CD14-positive monocyte (primary cell): ENCODE measurements at regions not wholly inside any gene's neighbourhood (a gene's known extent, or its start where the extent isn't known, plus 50 kb on each side); places are given as distances from the start of the nearest gene placed in this dataset.
A peak's percentile ranks its signal among the peaks of the same experiment; 100 is the strongest.

ENCODE experiments used
- DNase-seq, 3 donors: peaks; one replicate each; pipeline ENCODE4 v3.0.0-alpha.2; 2011 to 2022
- H2AFZ ChIP-seq: 2 replicates; pipeline ENCODE4 v1.6.0; 2012; ENCODE audit warnings: mild to moderate bottlenecking, low read depth, low read length, inconsistent platforms; ENCODE audit not compliant: insufficient read depth, poor library complexity, severe bottlenecking
- H3K27ac ChIP-seq, 2 donors: 1 replicate in 1 of 2; 2 replicates in 1 of 2; pipeline ENCODE4 v1.5.1; 2012 to 2013; ENCODE audit warnings: low read length in 2 of 2, control low read depth in 1 of 2, inconsistent platforms in 1 of 2, low read depth in 1 of 2, mild to moderate bottlenecking in 1 of 2
- H3K27me3 ChIP-seq, 2 donors: one replicate each; pipeline versions ENCODE4 v1.6.0 to v1.6.1; 2011 to 2013; ENCODE audit warnings: low read length in 2 of 2; ENCODE audit not compliant: control insufficient read depth in 2 of 2, insufficient read depth in 2 of 2
- H3K36me3 ChIP-seq, 2 donors: replicated peaks in 1 of 2; 1 replicate in 1 of 2; 2 replicates in 1 of 2; pipeline versions ENCODE4 v1.5.1 to v1.6.1; 2012 to 2013; ENCODE audit warnings: low read length in 2 of 2, control low read depth in 1 of 2, inconsistent platforms in 1 of 2, mild to moderate bottlenecking in 1 of 2; ENCODE audit not compliant: insufficient read depth in 2 of 2, control insufficient read depth in 1 of 2
- H3K4me1 ChIP-seq, 2 donors: 1 replicate in 1 of 2; 2 replicates in 1 of 2; pipeline versions ENCODE4 v1.5.1 to v1.6.1; 2012 to 2013; ENCODE audit warnings: low read length in 2 of 2, control low read depth in 1 of 2, inconsistent platforms in 1 of 2, mild to moderate bottlenecking in 1 of 2, moderate library complexity in 1 of 2; ENCODE audit not compliant: insufficient read depth in 2 of 2, control insufficient read depth in 1 of 2
- H3K4me2 ChIP-seq: replicated peaks from 2 replicates; pipeline ENCODE3; 2012; ENCODE audit warnings: low read length, moderate library complexity, mild to moderate bottlenecking; ENCODE audit not compliant: poor library complexity, severe bottlenecking; ENCODE audit errors: extremely low read depth
- H3K4me3 ChIP-seq, 3 experiments: fragments of 200-600 bp in 1 of 3; sonication (generic) in 1 of 3; replicated peaks in 1 of 3; 1 replicate in 2 of 3; 2 replicates in 1 of 3; pipeline ENCODE4 v1.5.1; 2011 to 2013; ENCODE audit warnings: low read length in 3 of 3, mild to moderate bottlenecking in 3 of 3, control low read depth in 2 of 3, low read depth in 2 of 3, inconsistent platforms in 1 of 3, moderate library complexity in 1 of 3
- H3K79me2 ChIP-seq: 2 replicates; pipeline ENCODE4 v1.6.0; 2012; ENCODE audit warnings: mild to moderate bottlenecking, control low read depth, inconsistent platforms, low read length, moderate library complexity; ENCODE audit not compliant: insufficient read depth
- H3K9ac ChIP-seq: 2 replicates; pipeline ENCODE4 v1.6.0; 2017; ENCODE audit warnings: low read length, mild to moderate bottlenecking; ENCODE audit not compliant: insufficient read depth, poor library complexity, severe bottlenecking
- H3K9me3 ChIP-seq, 2 donors: replicated peaks in 1 of 2; 1 replicate in 1 of 2; 2 replicates in 1 of 2; pipeline versions ENCODE4 v1.5.1 to v1.6.1; 2012 to 2013; ENCODE audit warnings: low read length in 2 of 2, control low read depth in 1 of 2; ENCODE audit not compliant: control insufficient read depth in 1 of 2, insufficient read depth in 1 of 2
- H4K20me1 ChIP-seq: 2 replicates; pipeline ENCODE4 v1.6.0; 2012; ENCODE audit warnings: mild to moderate bottlenecking, low read length, control low read depth, moderate library complexity; ENCODE audit not compliant: insufficient read depth
- H3K27ac Mint-ChIP-seq, 7 donors: one replicate each; pipeline ENCODE4 v1.8.0; 2020; ENCODE audit warnings: mild to moderate bottlenecking in 7 of 7, mixed read lengths in 7 of 7, moderate library complexity in 6 of 7, inconsistent platforms in 2 of 7
- H3K27me3 Mint-ChIP-seq, 3 donors: one replicate each; pipeline ENCODE4 v1.8.0; 2021 to 2022; ENCODE audit warnings: low read depth in 3 of 3, mild to moderate bottlenecking in 3 of 3, mixed read lengths in 3 of 3, moderate library complexity in 3 of 3, inconsistent platforms in 1 of 3
- H3K36me3 Mint-ChIP-seq, 2 donors: one replicate each; pipeline ENCODE4 v1.8.0; 2020; ENCODE audit warnings: mixed read lengths in 2 of 2, inconsistent platforms in 1 of 2, mild to moderate bottlenecking in 1 of 2
- H3K4me1 Mint-ChIP-seq: one replicate; pipeline ENCODE4 v1.8.0; 2020; ENCODE audit warnings: mild to moderate bottlenecking, mixed read lengths
- H3K4me3 Mint-ChIP-seq, 2 donors: one replicate each; pipeline ENCODE4 v1.8.0; 2020; ENCODE audit warnings: mild to moderate bottlenecking in 2 of 2, mixed read lengths in 2 of 2, moderate library complexity in 1 of 2
- H3K9me3 Mint-ChIP-seq, 7 donors: one replicate each; pipeline ENCODE4 v1.8.0; 2020 to 2022; ENCODE audit warnings: mixed read lengths in 7 of 7, mild to moderate bottlenecking in 6 of 7, moderate library complexity in 6 of 7, inconsistent platforms in 2 of 7
- CTCF ChIP-seq: fragments of 200-600 bp; IDR thresholded peaks from one replicate; pipeline ENCODE4 v1.8.0; 2022; ENCODE audit warnings: antibody characterized with exemption, mild to moderate bottlenecking
- WGBS: methylation state at CpG from one replicate; pipeline ENCODE4 v1.1.5; 2013; ENCODE audit warnings: missing lambda C conversion rate; ENCODE audit not compliant: insufficient coverage; 5-methylcytosine and 5-hydroxymethylcytosine counted together
- intact Hi-C, 2 donors: fragments of 100-400 bp; cut with micrococcal nuclease; formaldehyde crosslinking; loops; one replicate each; pipeline versions ENCODE4 v1.15.0 to v1.15.1; 2023

GRCh38 chr9:16265688-16266087 is 604.8 kb downstream of the BNC2 start:
- Mint-ChIP-seq H3K27ac (no peak overlapping the region), H3K4me1 (no peaks in the 10 kb centered on the region), H3K27me3 (peaks cover 12 to 21% (median 14%) of the 10 kb centered on the region in 3 donors), H3K36me3 (no peaks in the 10 kb centered on the region), H3K9me3 (peaks cover 0 to 8% (median 4%) of the 10 kb centered on the region in 7 donors), H3K4me3 (no peak overlapping the region)
- intact Hi-C loops = no loop called here
- H3K4me2 ChIP-seq = no peak overlapping the region
- no peak overlapping the region for H3K4me3 ChIP-seq
- TF ChIP-seq CTCF = no peak
- H3K27me3 ChIP-seq = peaks cover 0 to 6% of the 10 kb centered on the region in 2 donors
- no peaks in the 10 kb centered on the region for H3K4me1 ChIP-seq
- H4K20me1 ChIP-seq = no peaks in the 10 kb centered on the region
- no peak overlapping the region for H3K27ac ChIP-seq
- no peak overlapping the region for H2AFZ ChIP-seq
- WGBS = 93% methylated on average over 4 of the region's 5 CpGs
- no peaks in the 10 kb centered on the region for H3K9me3 ChIP-seq
- H3K36me3 ChIP-seq = no peaks in the 10 kb centered on the region
- no peak overlapping the region for H3K9ac ChIP-seq
- no peak for DNase-seq
- H3K79me2 ChIP-seq = no peaks in the 10 kb centered on the region

- H3K79me2 ChIP-seq = no peaks in the 10 kb centered on the region
- H3K27ac ChIP-seq = no peak overlapping the region
- no peaks in the 10 kb centered on the region for H3K4me1 ChIP-seq
- no peaks in the 10 kb centered on the region for H4K20me1 ChIP-seq
- Mint-ChIP-seq H3K4me3 (no peak overlapping the region), H3K27me3 (peaks cover 7 to 17% (median 12%) of the 10 kb centered on the region in 3 donors), H3K4me1 (no peaks in the 10 kb centered on the region), H3K9me3 (peaks cover 0 to 8% (median 4%) of the 10 kb centered on the region in 7 donors), H3K36me3 (no peaks in the 10 kb centered on the region), H3K27ac (no peak overlapping the region)
- WGBS = 99% methylated on average over 7 of the region's 9 CpGs
- peak; percentile 80 for TF ChIP-seq CTCF
- H2AFZ ChIP-seq = no peak overlapping the region
- no peaks in the 10 kb centered on the region for H3K36me3 ChIP-seq
- intact Hi-C loops = no loop called here
- no peak overlapping the region for H3K4me2 ChIP-seq
- no peaks in the 10 kb centered on the region for H3K9me3 ChIP-seq
- H3K9ac ChIP-seq = no peak overlapping the region
- no peak overlapping the region for H3K4me3 ChIP-seq
- peak in 1 of 3 donors; percentile 37 for DNase-seq
- peaks cover 0 to 3% of the 10 kb centered on the region in 2 donors for H3K27me3 ChIP-seq
Measured at GRCh38 chr9:16266648-16267276, 603.7 kb downstream of the BNC2 start.
